GM23338 (cell line): ENCODE measurements at regions not wholly inside any gene's neighbourhood (a gene's known extent, or its start where the extent isn't known, plus 50 kb on each side); places are given as distances from the start of the nearest gene placed in this dataset.

ENCODE experiments used
- ATAC-seq: fragments of 200-7000 bp; cut with Tn5 transposase; 3 replicates; pipeline ENCODE4 v1.9.1; 2020
- DNase-seq: peaks from one replicate; pipeline ENCODE4 v3.0.0-alpha.2; 2015; ENCODE audit warnings: low spot score
- H2AFZ ChIP-seq: fragments of 200-600 bp; sonication (generic); 2 replicates; pipeline ENCODE4 v1.8.0; 2016; ENCODE audit warnings: antibody characterized with exemption, mild to moderate bottlenecking, moderate library complexity
- H3F3A ChIP-seq: fragments of 200-600 bp; sonication (generic); replicated peaks from 2 replicates; pipeline ENCODE4 v1.8.0; 2017; ENCODE audit warnings: antibody characterized with exemption, mixed run types, low read depth
- H3K27ac ChIP-seq: fragments of 200-600 bp; sonication (generic); 2 replicates; pipeline ENCODE4 v1.6.1; 2016; ENCODE audit warnings: low read depth
- H3K27me3 ChIP-seq: fragments of 200-600 bp; sonication (generic); 2 replicates; pipeline ENCODE4 v1.8.0; 2016; ENCODE audit warnings: mild to moderate bottlenecking, mixed run types, moderate library complexity; ENCODE audit not compliant: insufficient read depth
- H3K36me3 ChIP-seq: fragments of 200-600 bp; sonication (generic); 2 replicates; pipeline ENCODE4 v1.8.0; 2016; ENCODE audit warnings: mild to moderate bottlenecking; ENCODE audit not compliant: insufficient read depth
- H3K4me1 ChIP-seq: fragments of 200-600 bp; sonication (generic); 2 replicates; pipeline ENCODE4 v1.8.0; 2016; ENCODE audit warnings: mild to moderate bottlenecking, moderate library complexity; ENCODE audit not compliant: insufficient read depth
- H3K4me2 ChIP-seq: fragments of 200-600 bp; sonication (generic); 2 replicates; pipeline ENCODE4 v1.7.1; 2017; ENCODE audit warnings: mixed run types
- H3K4me3 ChIP-seq: fragments of 200-600 bp; sonication (generic); 2 replicates; pipeline ENCODE4 v1.6.1; 2016; ENCODE audit warnings: mixed run types
- H3K79me2 ChIP-seq: fragments of 200-600 bp; sonication (generic); replicated peaks from 2 replicates; pipeline ENCODE4 v1.8.0; 2017; ENCODE audit warnings: mild to moderate bottlenecking; ENCODE audit not compliant: insufficient read depth
- H3K9me2 ChIP-seq: fragments of 200-600 bp; sonication (generic); 2 replicates; pipeline ENCODE4 v1.8.0; 2017; ENCODE audit not compliant: insufficient read depth
- H4K20me1 ChIP-seq: fragments of 200-600 bp; sonication (generic); replicated peaks from 2 replicates; pipeline ENCODE4 v1.8.0; 2017; ENCODE audit warnings: mild to moderate bottlenecking; ENCODE audit not compliant: insufficient read depth
- H3K27ac Mint-ChIP-seq: 2 replicates; pipeline ENCODE4 v1.8.0; 2020; ENCODE audit warnings: inconsistent platforms, mild to moderate bottlenecking, moderate library complexity, mixed read lengths
- H3K27me3 Mint-ChIP-seq: 3 replicates; pipeline ENCODE4 v1.8.0; 2022; ENCODE audit warnings: low read depth, mild to moderate bottlenecking, moderate library complexity, mixed read lengths, inconsistent platforms; ENCODE audit not compliant: insufficient read depth, poor library complexity
- H3K36me3 Mint-ChIP-seq: 3 replicates; pipeline ENCODE4 v1.8.0; 2021; ENCODE audit warnings: low read depth, mild to moderate bottlenecking, inconsistent platforms, moderate library complexity, mixed read lengths
- H3K4me1 Mint-ChIP-seq: 3 replicates; pipeline ENCODE4 v1.8.0; 2020; ENCODE audit warnings: mild to moderate bottlenecking, inconsistent platforms, mixed read lengths
- H3K4me3 Mint-ChIP-seq: 3 replicates; pipeline ENCODE4 v1.8.0; 2021; ENCODE audit warnings: moderate library complexity, mild to moderate bottlenecking, inconsistent platforms, mixed read lengths
- H3K9me3 Mint-ChIP-seq: 3 replicates; pipeline ENCODE4 v1.8.0; 2020; ENCODE audit warnings: moderate library complexity, mild to moderate bottlenecking, inconsistent platforms, mixed read lengths
- CREB1 ChIP-seq: fragments of 250-450 bp; sonication (Bioruptor Pico); IDR thresholded peaks from 2 replicates; pipeline ENCODE4 v1.5.0; 2020; ENCODE audit warnings: low read depth, mild to moderate bottlenecking, moderate library complexity
- CTCF ChIP-seq, 2 experiments: fragments of 200-600 bp in 1 of 2; sonication (generic) in 1 of 2; conservative IDR thresholded peaks; 2 replicates each; pipeline versions ENCODE4 v1.5.1 to v1.6.1; 2016 to 2017; ENCODE audit warnings: antibody characterized with exemption in 2 of 2, low read depth in 2 of 2, mild to moderate bottlenecking in 2 of 2, moderate library complexity in 1 of 2
- ETS1 ChIP-seq: IDR thresholded peaks from 2 replicates; pipeline ENCODE4 v1.6.1; 2016; ENCODE audit warnings: antibody characterized with exemption
- EZH2 ChIP-seq: fragments of 200-600 bp; sonication (generic); IDR thresholded peaks from one replicate; pipeline ENCODE4 v1.8.0; 2017; ENCODE audit warnings: antibody characterized with exemption, mild to moderate bottlenecking, low read depth; ENCODE audit not compliant: unreplicated experiment
- EZH2phosphoT487 ChIP-seq: fragments of 200-600 bp; sonication (generic); IDR thresholded peaks from one replicate; pipeline ENCODE4 v1.8.1; 2018; ENCODE audit warnings: antibody characterized with exemption; ENCODE audit not compliant: unreplicated experiment
- POLR2AphosphoS5 ChIP-seq: IDR thresholded peaks from 2 replicates; pipeline ENCODE4 v1.6.1; 2016; ENCODE audit warnings: antibody characterized with exemption, low read depth
- ZNF114 ChIP-seq: fragments of 250-450 bp; sonication (Bioruptor Pico); IDR thresholded peaks from 2 replicates; pipeline ENCODE4 v1.5.0; 2020; ENCODE audit warnings: mild to moderate bottlenecking, moderate library complexity
- ZNF331 ChIP-seq: fragments of 250-450 bp; sonication (Bioruptor Pico); IDR thresholded peaks from 2 replicates; pipeline ENCODE4 v1.5.0; 2020; ENCODE audit warnings: low read depth, mild to moderate bottlenecking, moderate library complexity
- ZNF462 ChIP-seq: fragments of 250-450 bp; sonication (Bioruptor Pico); IDR thresholded peaks from 2 replicates; pipeline ENCODE4 v1.5.0; 2020; ENCODE audit warnings: mild to moderate bottlenecking, moderate library complexity

- TF ChIP-seq ZNF462 (CRISPR knock-in tag) (no peak), ZNF331 (CRISPR knock-in tag) (no peak), POLR2AphosphoS5 (no peak), CREB1 (CRISPR knock-in tag) (no peak), EZH2phosphoT487 (no peak), ZNF114 (no peak)
Measured at GRCh38 chr10:3478153-3478552, 305.6 kb upstream of the PITRM1 start (continued).

- Mint-ChIP-seq H3K36me3 (no peaks in the 10 kb centered on the region), H3K27ac (no peak overlapping the region), H3K4me3 (no peak overlapping the region), H3K4me1 (peaks cover 13% of the 10 kb centered on the region), H3K27me3 (peaks cover 9% of the 10 kb centered on the region), H3K9me3 (peaks cover 3% of the 10 kb centered on the region; the same call in 2 of the 3 replicates)
- no peaks in the 10 kb centered on the region for H3K36me3 ChIP-seq
- H3K4me1 ChIP-seq, result peaks cover 8% of the 10 kb centered on the region; the same call in 1 of the 2 replicates
- no peaks in the 10 kb centered on the region for H3K79me2 ChIP-seq
- no peaks in the 10 kb centered on the region for H3K27me3 ChIP-seq
- DNase-seq, result no peak
- no peak overlapping the region for H3K4me2 ChIP-seq
- H3F3A ChIP-seq, result no peaks in the 10 kb centered on the region
- ATAC-seq, result no peak
- no peaks in the 10 kb centered on the region for H4K20me1 ChIP-seq
- H3K9me2 ChIP-seq, result 0 out of 2 replicates have a peak, but pooled peaks cover 6% of the 10 kb centered on the region
- H3K27ac ChIP-seq, result no peak overlapping the region
- H2AFZ ChIP-seq, result no peak overlapping the region
- no peak overlapping the region for H3K4me3 ChIP-seq
- TF ChIP-seq EZH2, result no peak
- no peak for TF ChIP-seq CTCF (conservative IDR thresholded peaks at IDR 0.05; ENCODE audit: low read depth in 2 of 2)
- no peak for TF ChIP-seq ETS1
Measured at GRCh38 chr10:3477683-3478082, 305.1 kb upstream of the PITRM1 start.
